NCI-H2227 (cell line): ENCODE measurements at regions not wholly inside any gene's neighbourhood (a gene's known extent, or its start where the extent isn't known, plus 50 kb on each side); places are given as distances from the start of the nearest gene placed in this dataset.
"Not testable (repeated sequence)": the region's sequence is repeated elsewhere in the genome, so short reads cannot be mapped to it uniquely, and the experiment has no call there.

Experiments used
- DNase-seq: peaks from one replicate; lab custom pipeline; 2025; ENCODE audit not compliant: unreplicated experiment; lab: John Stamatoyannopoulos, UW

- DNase-seq = no peak
Measured at GRCh38 chr15:47027322-47027946, 689.9 kb upstream of the SEMA6D start.

GRCh38 chr15:47035475-47036406 is 681.6 kb upstream of the SEMA6D start:
- no peak for DNase-seq

GRCh38 chr15:47037003-47037402 is 680.3 kb upstream of the SEMA6D start:
- no peak for DNase-seq

GRCh38 chr15:47039225-47039624 is 678.1 kb upstream of the SEMA6D start:
- DNase-seq = no peak

- DNase-seq = no peak
Measured at GRCh38 chr15:47041301-47041700, 676.0 kb upstream of the SEMA6D start.

GRCh38 chr15:47047981-47048380 is 669.3 kb upstream of the SEMA6D start:
- not testable (repeated sequence) for DNase-seq

- no peak for DNase-seq
Measured at GRCh38 chr15:47066392-47066791, 650.9 kb upstream of the SEMA6D start.

GRCh38 chr15:47077846-47078245 is 639.5 kb upstream of the SEMA6D start:
- not testable (repeated sequence) for DNase-seq

- no peak for DNase-seq
Measured at GRCh38 chr15:47095833-47096232, 621.5 kb upstream of the SEMA6D start.

GRCh38 chr15:47098526-47098925 is 618.8 kb upstream of the SEMA6D start:
- DNase-seq = not testable (repeated sequence)

- not testable (repeated sequence) for DNase-seq
Measured at GRCh38 chr15:47099801-47100200, 617.5 kb upstream of the SEMA6D start.

GRCh38 chr15:47108800-47109199 is 608.5 kb upstream of the SEMA6D start:
- DNase-seq = not testable (repeated sequence)

GRCh38 chr15:47116698-47117097 is 600.6 kb upstream of the SEMA6D start:
- DNase-seq = no peak

GRCh38 chr15:47119349-47119748 is 598.0 kb upstream of the SEMA6D start:
- DNase-seq = no peak

- no peak for DNase-seq
Measured at GRCh38 chr15:47124430-47125102, 592.7 kb upstream of the SEMA6D start.

- DNase-seq = no peak
Measured at GRCh38 chr15:47129033-47129432, 588.3 kb upstream of the SEMA6D start.

GRCh38 chr15:47131450-47131849 is 585.9 kb upstream of the SEMA6D start:
- DNase-seq = not testable (repeated sequence)

- peak; percentile 45 for DNase-seq
Measured at GRCh38 chr15:47135267-47135666, 582.0 kb upstream of the SEMA6D start.

GRCh38 chr15:47136236-47136635 is 581.1 kb upstream of the SEMA6D start:
- no peak for DNase-seq

- no peak for DNase-seq
Measured at GRCh38 chr15:47139965-47140364, 577.3 kb upstream of the SEMA6D start.

- DNase-seq = no peak
Measured at GRCh38 chr15:47157827-47158226, 559.5 kb upstream of the SEMA6D start.

GRCh38 chr15:47158573-47158972 is 558.7 kb upstream of the SEMA6D start:
- DNase-seq = no peak
